Loucy (cell line): ENCODE measurements at regions not wholly inside any gene's neighbourhood (a gene's known extent, or its start where the extent isn't known, plus 50 kb on each side); places are given as distances from the start of the nearest gene placed in this dataset.

Source experiments
- H2AFZ ChIP-seq: fragments of 200-600 bp; sonication (generic); 2 replicates; pipeline ENCODE4 v1.6.0; 2016; ENCODE audit warnings: antibody characterized with exemption, mild to moderate bottlenecking, low read length, moderate library complexity
- H3F3A ChIP-seq: fragments of 200-600 bp; 2 replicates; pipeline ENCODE4 v1.6.0; 2016; ENCODE audit warnings: antibody characterized with exemption, low read depth, mild to moderate bottlenecking
- H3K27me3 ChIP-seq: fragments of 200-600 bp; sonication (generic); 2 replicates; pipeline ENCODE4 v1.6.1; 2014; ENCODE audit warnings: low read length, mild to moderate bottlenecking; ENCODE audit not compliant: insufficient read depth, poor library complexity, severe bottlenecking
- H3K36me3 ChIP-seq: fragments of 200-600 bp; sonication (generic); 2 replicates; pipeline ENCODE4 v1.6.1; 2016; ENCODE audit warnings: low read length; ENCODE audit not compliant: insufficient read depth
- H3K4me1 ChIP-seq: fragments of 200-600 bp; sonication (generic); 2 replicates; pipeline ENCODE4 v1.5.1; 2014; ENCODE audit warnings: low read length, mild to moderate bottlenecking; ENCODE audit not compliant: insufficient read depth, poor library complexity, severe bottlenecking
- H3K4me2 ChIP-seq: fragments of 200-600 bp; sonication (generic); 2 replicates; pipeline ENCODE4 v1.6.0; 2014; ENCODE audit warnings: antibody characterized with exemption, low read length, low read depth, mild to moderate bottlenecking; ENCODE audit not compliant: poor library complexity, severe bottlenecking
- H3K4me3 ChIP-seq: fragments of 200-600 bp; sonication (generic); 2 replicates; pipeline ENCODE4 v1.5.1; 2014; ENCODE audit warnings: low read length, mild to moderate bottlenecking, mixed read lengths; ENCODE audit not compliant: poor library complexity, severe bottlenecking
- H3K79me2 ChIP-seq: fragments of 200-600 bp; sonication (generic); 2 replicates; pipeline ENCODE4 v1.6.1; 2014; ENCODE audit warnings: low read length; ENCODE audit not compliant: insufficient read depth
- H3K9ac ChIP-seq: fragments of 200-600 bp; sonication (generic); 2 replicates; pipeline ENCODE4 v1.6.0; 2014; ENCODE audit warnings: mild to moderate bottlenecking, low read depth, low read length, moderate library complexity; ENCODE audit not compliant: poor library complexity, severe bottlenecking
- H3K9me2 ChIP-seq: fragments of 200-600 bp; sonication (generic); replicated peaks from 2 replicates; pipeline ENCODE4 v1.6.1; 2016; ENCODE audit warnings: low read depth, low read length, mixed read lengths
- H3K9me3 ChIP-seq: fragments of 200-600 bp; sonication (generic); 2 replicates; pipeline ENCODE4 v1.6.1; 2014; ENCODE audit warnings: mild to moderate bottlenecking, antibody characterized with exemption, low read length, low read depth; ENCODE audit not compliant: insufficient read depth
- H4K20me1 ChIP-seq: fragments of 200-600 bp; sonication (generic); 2 replicates; pipeline ENCODE4 v1.6.0; 2014; ENCODE audit warnings: antibody characterized with exemption, low read length, mild to moderate bottlenecking; ENCODE audit not compliant: insufficient read depth, poor library complexity, severe bottlenecking
- CTCF ChIP-seq: fragments of 200-600 bp; sonication (generic); conservative IDR thresholded peaks from 2 replicates; pipeline ENCODE4 v1.5.1; 2014; ENCODE audit warnings: mild to moderate bottlenecking, antibody characterized with exemption, low read length
- EZH2phosphoT487 ChIP-seq: fragments of 200-600 bp; IDR thresholded peaks from 2 replicates; pipeline ENCODE4 v1.6.1; 2018; ENCODE audit warnings: antibody characterized with exemption, mild to moderate bottlenecking, moderate library complexity, borderline replicate concordance

- no peaks in the 10 kb centered on the region for H3K27me3 ChIP-seq
- H3K9me3 ChIP-seq, result no peaks in the 10 kb centered on the region; the same call in 1 of the 2 replicates
- no peak overlapping the region for H3K4me2 ChIP-seq
- H3K36me3 ChIP-seq, result no peaks in the 10 kb centered on the region
- H3F3A ChIP-seq, result no peaks in the 10 kb centered on the region
- H2AFZ ChIP-seq, result no peak overlapping the region
- no peak overlapping the region for H3K4me3 ChIP-seq
- H3K79me2 ChIP-seq, result no peaks in the 10 kb centered on the region
- no peak for TF ChIP-seq EZH2phosphoT487
- no peak for TF ChIP-seq CTCF
- H3K9ac ChIP-seq, result no peak overlapping the region
- H4K20me1 ChIP-seq, result no peaks in the 10 kb centered on the region
- no peaks in the 10 kb centered on the region for H3K9me2 ChIP-seq
- no peaks in the 10 kb centered on the region for H3K4me1 ChIP-seq
These were observed 205.1 kb upstream of the BMPER start for GRCh38 chr7:33700001-33700899.

- no peaks in the 10 kb centered on the region for H3K9me2 ChIP-seq
- H3K27me3 ChIP-seq, result no peaks in the 10 kb centered on the region
- no peaks in the 10 kb centered on the region for H4K20me1 ChIP-seq
- no peaks in the 10 kb centered on the region for H3F3A ChIP-seq
- H3K9ac ChIP-seq, result no peak overlapping the region
- no peaks in the 10 kb centered on the region for H3K36me3 ChIP-seq
- TF ChIP-seq EZH2phosphoT487 (no peak), CTCF (no peak)
- H3K4me2 ChIP-seq, result no peak overlapping the region
- H3K79me2 ChIP-seq, result no peaks in the 10 kb centered on the region
- H3K4me3 ChIP-seq, result no peak overlapping the region
- peaks cover 2% of the 10 kb centered on the region for H3K4me1 ChIP-seq
- no peaks in the 10 kb centered on the region; the same call in 1 of the 2 replicates for H3K9me3 ChIP-seq
- H2AFZ ChIP-seq, result no peak overlapping the region
These were observed 204.1 kb upstream of the BMPER start for GRCh38 chr7:33701189-33701740.

- no peak overlapping the region for H2AFZ ChIP-seq
- no peak overlapping the region for H3K4me2 ChIP-seq
- no peak overlapping the region for H3K9ac ChIP-seq
- H3F3A ChIP-seq, result no peaks in the 10 kb centered on the region
- no peak overlapping the region for H3K4me3 ChIP-seq
- H3K36me3 ChIP-seq, result no peaks in the 10 kb centered on the region
- H3K27me3 ChIP-seq, result no peaks in the 10 kb centered on the region
- no peaks in the 10 kb centered on the region for H3K79me2 ChIP-seq
- no peaks in the 10 kb centered on the region for H3K9me2 ChIP-seq
- no peaks in the 10 kb centered on the region for H4K20me1 ChIP-seq
- peaks cover 9% of the 10 kb centered on the region for H3K4me1 ChIP-seq
- no peak for TF ChIP-seq EZH2phosphoT487
- no peak for TF ChIP-seq CTCF
- no peaks in the 10 kb centered on the region; the same call in 1 of the 2 replicates for H3K9me3 ChIP-seq
These were observed 203.4 kb upstream of the BMPER start for GRCh38 chr7:33701927-33702326.
